T-helper 22 cell (primary cell): ENCODE measurements at regions not wholly inside any gene's neighbourhood (a gene's known extent, or its start where the extent isn't known, plus 50 kb on each side); places are given as distances from the start of the nearest gene placed in this dataset.

ENCODE experiments used
- DNase-seq: peaks from one replicate; pipeline ENCODE4 v3.0.0-alpha.2; 2020; ENCODE audit warnings: low read depth

DNA sequence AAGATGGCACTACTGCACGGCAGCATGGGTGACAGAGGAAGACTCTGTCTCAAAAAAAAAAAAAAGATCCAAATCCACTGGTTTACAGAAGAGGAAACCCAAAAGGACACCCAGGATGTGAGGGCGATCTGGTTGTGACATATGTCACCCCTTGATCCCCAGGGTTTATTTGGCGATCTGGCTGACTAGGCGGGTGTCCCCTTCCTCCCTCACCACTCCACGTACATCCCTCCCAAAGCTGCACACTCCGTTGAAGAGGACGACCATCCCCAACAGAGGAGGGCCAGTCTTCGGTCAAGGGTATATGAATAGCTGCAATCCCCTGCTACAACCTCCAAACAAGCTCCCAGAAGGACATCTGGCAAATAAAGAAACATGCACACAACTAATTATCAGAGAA, 111.6 kb downstream of the HTR5A start:
- DNase-seq, result no peak

DNA sequence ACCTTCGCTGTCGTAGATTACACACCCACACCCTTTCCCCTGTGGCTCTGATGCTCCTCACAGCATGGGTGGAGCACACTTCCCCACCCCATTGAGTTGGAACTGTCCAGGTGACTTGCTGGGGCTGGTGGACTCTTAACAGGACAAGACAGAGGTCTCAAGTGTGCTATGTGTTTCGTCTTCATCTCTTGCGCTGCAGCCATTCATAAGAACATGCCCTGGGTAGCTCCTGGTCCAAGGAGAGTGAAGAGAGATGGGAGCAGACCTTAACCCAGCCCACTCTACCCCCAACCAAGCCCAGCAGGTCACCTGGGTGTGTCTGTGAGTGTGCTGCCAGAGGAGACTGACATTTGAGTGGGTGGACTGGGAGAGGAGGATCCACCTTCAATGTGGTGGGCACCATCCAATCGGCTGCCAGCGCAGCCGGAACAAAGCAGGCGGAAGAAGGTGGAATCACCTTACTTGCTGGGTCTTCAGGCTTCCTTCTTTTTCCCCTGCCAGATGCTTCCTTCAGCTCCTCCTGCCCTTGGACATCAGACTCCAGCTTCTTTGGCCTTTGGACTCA, 112.4 kb downstream of the HTR5A start:
- no peak for DNase-seq

DNA sequence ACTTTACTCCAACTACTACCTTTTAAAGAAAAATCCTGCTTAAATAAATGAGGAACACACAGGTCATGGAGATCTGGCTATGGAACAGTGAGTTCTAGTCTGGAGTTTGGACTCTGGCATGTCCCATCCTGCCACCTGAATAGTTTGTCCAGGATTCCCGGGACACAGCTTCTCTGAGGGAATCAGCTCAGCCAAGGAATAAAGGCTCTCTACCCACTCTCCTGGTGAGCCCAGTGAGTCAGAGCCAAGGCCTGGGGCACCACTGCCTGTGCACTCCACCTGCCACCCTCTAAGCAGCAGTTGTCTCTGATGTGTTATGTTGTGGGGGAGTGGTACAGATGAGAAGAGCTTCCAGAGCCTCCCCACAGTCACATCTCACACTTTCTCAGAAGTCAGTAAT, 113.5 kb downstream of the HTR5A start:
- DNase-seq, result no peak

DNA sequence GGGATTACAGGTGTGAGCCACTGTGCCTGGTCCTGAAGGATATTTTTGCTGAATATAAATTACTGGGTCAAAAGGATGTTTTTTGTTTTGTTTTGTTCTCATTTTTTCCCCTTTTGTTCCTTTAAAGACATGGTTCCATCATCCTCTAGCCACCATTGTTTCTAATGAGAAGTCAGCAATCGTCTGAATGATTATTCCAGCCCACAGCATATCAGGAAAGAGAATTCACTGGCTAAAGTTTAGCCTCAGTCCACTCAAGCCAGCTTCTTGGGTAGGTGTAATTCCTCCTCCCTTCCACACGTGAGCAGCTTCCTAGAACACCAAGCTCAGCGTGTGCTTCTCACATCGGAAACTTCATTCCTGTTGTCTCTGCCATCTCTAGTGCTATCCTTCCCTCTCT, 112.8 kb upstream of the INSIG1 start:
- DNase-seq, result no peak

DNA sequence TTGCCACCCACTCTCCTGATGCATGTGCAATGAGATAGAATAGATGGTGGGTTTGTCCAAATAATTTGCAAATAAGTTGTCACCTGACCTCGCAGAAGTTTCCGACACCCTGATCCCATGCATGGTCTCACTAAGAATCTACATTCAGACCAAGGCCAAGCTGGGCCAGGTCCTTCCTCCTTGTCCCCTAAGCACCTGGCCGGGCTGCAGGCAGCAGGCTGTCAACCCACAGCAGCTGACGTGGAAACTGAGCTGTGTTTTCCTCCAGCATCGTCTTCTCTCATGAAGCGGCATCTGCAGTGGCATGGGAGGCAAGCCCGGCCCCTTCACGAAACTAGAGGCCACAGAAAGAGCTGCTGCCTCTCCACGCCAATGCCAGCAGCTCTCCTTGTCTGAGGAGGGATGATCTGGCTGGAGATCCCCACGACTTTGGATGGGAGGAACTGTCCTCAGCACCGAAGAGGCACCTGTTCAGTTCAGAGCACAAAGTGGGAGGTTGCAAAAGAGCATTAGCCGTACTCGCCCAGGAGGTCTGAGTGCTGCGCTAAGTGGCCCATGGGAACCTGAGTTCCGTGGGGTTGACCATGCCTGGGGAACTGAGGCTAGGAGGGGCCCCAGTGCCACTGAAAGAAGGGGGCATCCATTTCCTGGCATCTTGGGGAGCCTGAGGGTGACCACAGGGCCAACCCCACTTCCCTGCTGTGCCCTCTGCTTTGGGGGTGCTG, 110.5 kb upstream of the INSIG1 start:
- DNase-seq, result no peak

DNA sequence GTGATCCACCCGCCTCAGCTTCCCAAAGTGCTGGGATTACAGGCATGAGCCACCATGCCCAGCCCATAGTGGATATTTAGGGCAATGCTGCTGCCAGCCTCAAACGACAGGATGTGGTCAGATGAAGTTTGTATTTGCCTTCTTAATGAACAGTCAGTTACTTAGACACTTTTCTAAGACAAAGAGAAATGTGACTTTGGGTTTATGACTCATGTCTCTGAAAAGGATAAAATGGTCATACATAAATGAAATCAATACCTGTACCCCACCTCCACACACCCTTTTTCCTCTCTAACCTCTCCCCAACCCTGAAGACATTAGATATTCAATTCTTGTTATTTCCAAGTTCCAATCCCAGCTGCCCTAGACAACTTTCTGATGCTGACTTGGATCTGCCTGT, 109.3 kb upstream of the INSIG1 start:
- no peak for DNase-seq

DNA sequence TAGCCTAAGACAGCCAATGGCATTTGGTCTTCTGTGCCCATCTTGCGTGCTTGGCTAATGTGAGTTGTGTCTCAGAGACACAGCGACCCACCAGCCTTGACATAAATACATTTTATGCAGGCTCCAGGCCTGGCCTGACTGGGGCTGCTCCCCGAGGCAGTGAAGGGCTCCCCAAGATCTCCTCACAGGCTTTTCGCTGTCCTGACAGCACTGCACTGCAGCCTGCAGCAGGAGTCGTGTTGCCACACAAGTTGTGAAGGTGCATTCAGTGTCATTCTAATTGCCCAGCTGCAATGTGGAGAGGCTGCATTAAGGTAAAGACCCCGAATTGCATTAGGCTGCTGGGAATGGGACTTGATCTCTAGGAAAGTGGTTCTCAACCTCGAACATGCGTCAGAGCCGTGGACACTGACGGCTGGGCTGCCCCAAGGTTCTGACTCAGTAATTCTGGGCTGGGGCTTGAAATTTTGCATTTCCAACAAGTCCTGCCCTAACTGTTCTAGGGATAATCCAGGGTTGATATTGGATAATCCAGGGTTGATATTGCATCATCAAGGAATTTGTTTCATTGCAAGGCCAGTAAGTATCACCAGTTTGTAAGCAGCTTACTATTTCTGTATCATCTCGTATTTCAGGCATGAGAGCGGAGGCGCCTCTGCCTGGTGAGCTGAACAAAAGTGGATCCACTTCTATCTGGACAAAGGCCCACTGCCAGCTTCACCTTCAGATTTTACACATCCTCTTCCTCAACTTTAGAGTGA, 108.7 kb upstream of the INSIG1 start:
- no peak for DNase-seq

DNA sequence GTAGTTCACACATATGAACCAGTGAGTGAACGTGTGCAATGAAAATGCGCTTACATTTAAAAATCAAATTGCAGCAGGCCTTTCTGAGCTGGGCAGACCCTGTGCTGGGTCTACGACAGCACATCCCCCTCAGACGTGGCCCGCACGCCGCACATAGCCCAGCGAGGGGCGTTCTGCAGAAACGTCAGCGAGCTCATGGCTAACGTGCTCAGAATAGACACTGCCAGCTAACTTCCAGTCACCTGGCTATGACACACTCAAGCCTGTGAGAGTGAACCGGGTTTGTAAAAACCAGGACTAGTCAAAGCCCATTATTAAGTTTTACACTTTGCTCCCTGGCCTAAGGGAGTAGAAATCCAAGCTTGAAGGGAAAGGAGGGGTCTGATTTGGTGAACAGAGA, 108.1 kb upstream of the INSIG1 start:
- DNase-seq, result no peak

DNA sequence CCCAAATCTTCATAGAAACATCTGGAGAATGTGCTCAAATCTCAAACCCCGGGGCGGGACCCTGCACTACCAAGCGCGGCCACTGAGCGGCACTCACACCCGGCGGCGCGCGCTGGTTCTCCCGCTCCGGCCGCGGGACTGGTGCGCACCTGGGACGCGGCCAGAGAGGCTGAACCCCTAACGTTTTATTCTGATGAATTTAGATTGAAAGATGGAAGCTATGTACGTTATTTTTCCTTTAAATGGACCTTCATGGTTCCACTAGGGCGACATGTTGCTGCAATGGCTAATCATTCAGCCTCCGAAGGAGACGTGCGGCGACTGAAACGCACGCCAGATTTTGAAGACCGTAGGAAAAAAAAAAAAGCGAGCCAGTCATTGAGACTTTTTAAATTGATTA, 107.0 kb upstream of the INSIG1 start:
- DNase-seq, result no peak

DNA sequence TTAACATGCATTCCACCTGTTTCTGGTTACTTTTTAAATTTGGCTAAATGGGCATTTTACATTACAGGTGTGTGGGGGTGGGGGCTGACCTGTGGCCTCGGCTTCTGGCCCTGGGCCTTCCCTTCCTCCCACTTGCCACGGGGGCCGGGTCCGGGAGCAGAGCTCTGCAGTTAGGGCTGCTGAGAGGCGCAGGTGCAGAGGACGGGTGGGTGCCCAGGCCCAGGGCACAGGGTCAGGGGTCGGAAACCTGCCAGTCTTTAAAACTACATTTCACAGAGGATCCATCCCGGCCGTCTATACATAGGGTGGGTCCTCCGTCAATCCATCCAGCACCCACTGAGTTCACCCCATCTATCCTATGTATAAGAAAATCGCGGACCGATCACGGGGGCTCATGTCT, 106.5 kb upstream of the INSIG1 start:
- DNase-seq, result no peak

DNA sequence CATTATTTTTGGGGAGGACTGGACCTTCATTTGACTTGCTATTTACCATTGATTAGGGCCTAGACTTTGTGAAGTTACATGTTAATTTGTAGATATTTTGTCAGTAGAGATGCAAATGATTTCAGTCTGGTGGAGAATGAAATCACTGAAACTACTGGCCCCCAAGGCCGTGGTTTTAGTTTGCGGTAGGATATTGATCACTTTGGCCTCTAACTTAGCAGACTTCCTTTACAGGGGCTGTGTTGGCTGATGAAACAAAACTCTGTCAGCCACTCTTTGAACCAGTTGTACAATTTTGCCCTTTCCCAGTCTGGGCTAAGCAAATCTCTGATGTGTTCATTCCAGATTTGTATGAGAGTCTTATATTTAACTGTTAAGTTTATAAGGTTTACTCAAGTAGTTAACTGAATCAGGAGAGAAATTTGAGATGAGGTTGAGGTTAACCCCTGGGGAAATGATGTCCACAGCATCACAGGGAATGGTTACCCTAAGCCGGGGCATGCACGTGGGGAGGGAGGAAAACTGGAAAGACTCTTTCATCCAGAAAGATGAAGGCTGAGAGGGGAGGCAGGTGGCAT, 105.7 kb upstream of the INSIG1 start:
- DNase-seq, result no peak

DNA sequence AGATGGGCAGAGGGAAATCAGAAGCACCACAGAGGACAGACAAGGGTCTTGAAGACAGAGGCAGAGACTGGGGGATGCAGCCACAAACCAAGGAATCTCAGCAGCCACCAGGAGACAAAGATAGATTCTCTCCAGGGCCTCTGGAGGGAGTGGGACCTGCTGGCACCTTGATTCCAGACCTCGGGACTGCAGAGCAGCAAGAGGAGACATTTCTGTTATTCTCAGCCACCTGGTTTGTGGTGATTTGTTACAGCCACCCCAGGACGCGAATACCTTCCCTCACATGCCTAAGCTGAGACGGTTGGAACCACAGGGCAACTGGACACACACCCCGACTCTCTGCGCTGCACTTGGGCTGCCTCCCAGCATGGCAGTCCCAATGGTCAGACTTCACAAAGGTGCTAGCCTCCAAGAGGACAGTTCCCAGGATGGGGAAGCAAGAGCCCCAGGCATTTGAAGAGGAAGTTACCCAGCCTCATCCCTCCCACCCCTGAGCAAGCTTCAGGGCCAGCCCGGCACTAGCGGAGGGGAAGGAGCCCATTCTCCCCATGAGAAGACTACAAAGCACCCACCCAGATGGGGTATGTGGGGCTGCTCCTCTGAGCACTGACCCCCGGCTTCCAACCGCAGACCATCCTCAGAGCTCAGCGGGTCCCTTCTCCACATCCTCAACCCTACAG, 104.6 kb upstream of the INSIG1 start:
- no peak for DNase-seq

DNA sequence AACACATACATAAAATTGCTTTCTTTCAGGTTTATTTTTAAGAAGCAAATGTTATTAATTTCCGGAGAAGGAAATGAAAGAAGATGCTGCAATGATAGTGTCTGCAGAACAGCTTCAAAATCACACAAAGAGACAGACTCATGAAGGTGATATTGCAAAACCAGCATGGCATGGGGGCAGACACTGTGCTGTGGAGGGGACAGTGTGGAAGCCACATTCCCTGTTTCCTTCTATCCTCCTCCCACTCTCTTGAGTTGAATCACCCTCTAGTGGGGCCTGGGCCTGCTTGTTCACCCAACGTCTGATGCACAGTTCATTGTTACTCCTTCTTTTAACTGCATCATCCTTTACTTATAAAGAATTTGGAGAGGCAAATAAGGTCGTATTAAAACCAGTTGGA, 104.0 kb upstream of the INSIG1 start:
- DNase-seq, result no peak

DNA sequence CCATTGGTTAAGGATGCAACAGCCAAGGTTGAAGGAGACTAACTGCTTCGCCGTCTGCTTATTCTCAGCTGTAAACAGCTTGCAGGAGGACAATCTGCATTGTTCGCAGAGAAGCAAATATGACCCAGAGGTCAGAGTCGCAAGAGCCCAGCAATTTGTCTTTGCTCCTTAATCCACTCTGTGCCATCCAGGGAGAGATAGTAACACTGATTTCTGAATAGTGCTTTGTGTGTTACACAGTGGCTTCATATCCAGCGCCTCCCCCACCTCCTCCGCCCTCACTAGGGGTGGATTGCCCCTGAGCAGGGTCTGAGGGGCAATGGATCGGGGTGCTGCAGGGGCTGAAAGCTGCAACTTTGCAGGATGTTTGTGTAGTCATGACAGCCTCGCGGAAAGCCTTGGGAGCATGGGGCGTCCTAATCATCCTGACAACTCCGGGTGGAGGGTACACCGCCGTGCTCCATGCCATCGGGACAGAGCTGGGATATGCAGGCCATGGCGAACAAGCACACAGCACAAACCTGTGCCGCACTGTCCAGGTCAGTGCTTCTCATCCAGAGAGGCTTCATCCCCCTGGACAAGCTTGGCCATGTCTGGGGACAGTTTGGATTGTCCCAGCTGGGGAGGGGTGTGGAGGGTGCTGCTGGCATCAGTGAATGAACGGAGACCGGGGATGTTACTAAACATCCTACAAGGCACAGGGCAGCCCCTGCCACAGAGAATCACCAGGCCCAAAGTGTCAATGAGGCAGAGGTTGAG, 103.1 kb upstream of the INSIG1 start:
- no peak for DNase-seq

DNA sequence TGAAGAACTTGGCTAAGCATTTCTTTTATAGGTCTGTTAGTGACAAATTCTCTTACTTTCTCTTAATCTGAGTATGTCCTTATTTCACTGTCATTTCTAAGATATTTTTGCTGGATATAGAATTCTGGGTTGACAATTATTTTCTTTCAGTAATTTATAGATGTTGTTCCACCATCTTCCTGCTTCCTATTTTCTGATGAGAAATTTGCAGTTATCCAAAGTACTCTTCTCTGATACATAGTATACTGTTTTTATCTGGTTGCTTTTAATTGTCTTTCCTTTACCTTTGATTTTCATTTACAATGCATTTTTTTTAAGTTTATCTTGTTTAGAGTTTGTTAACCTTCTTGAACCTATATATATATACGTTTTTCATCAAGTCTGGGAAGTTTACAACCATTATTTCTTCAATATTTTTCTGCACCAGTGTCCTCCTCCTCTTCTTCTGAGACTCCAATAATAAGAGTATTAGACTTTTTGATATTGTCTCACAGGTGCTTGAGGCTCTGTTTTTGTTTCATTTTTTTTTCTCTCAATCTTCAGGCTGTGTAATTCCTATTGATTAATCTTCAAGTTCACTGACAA, 101.6 kb upstream of the INSIG1 start:
- no peak for DNase-seq

DNA sequence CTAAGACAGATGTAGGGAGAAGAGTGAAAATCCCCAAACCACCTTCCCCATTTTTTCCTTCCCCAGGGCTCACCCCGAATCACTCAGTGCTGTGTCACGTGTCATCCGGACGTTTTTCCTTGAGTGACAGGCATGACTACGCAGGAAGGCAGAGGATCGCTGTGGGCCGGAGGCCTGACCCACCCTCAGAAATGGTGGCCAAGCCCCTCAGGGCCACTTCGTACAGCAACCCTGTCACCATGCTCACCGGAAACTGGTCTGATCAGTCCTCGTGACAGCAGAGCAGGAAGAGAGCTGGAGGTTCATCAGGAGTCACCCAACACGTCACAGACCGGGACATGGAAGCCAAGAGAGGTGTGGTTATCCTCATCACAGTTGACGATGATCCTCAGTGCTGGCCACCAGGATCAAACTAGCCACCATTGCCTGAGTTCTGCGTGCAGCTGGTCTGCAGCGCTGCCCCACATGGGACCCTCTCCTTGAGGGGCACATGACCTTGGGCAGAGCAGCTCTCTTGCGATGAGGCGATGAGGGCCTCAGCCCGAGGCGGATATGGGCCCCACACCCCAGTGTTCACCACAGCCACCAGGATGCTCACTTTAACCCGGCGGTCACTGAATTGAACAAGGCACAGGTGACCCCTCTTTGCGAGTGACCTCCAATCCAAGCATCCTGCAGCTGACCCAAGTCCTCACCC, 99.3 kb upstream of the INSIG1 start:
- DNase-seq, result no peak

DNA sequence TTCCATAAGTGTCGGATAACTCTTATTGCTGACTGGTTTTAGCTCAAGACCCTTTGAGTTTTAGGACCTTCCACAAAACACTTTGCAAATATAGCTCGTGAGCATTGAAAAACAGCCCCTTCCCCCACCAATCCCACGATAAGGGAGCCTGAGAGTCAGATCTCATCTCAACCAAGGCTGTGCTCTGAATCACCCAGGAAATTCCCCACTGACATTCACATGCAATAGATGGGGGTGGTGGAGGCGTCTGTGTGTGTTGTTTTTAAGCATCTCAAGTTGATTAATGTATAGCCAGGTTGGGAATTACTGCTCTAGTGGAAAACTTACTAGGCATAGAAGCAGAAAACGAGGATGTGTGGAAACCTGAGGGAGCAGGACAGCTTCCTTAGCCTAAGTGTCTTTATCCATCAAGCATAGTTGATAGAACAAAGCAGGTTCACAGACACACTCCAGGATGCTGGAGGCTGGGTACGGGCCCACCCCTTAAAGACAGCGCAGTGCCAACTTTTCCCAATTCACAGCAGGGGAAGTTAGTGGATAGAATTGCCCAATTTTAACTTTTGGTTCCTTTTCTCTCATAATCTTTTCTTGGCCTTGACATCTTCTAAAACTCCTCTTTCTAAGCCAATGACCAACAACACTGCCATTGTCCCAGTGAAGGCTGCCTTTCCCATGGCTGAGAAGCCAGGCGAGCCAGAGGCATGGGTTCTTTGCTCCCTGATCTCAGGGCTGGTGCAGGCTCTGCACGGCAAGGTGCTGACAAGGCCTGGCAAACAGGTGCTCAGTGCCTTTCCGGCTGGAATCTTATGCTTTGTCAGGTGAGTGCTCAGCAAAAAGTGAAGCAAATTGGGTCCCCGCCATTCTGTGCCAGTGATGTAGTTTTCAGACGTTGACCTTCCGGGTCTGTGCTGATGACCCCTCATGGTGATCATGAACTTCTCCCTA, 98.5 kb upstream of the INSIG1 start:
- no peak for DNase-seq

DNA sequence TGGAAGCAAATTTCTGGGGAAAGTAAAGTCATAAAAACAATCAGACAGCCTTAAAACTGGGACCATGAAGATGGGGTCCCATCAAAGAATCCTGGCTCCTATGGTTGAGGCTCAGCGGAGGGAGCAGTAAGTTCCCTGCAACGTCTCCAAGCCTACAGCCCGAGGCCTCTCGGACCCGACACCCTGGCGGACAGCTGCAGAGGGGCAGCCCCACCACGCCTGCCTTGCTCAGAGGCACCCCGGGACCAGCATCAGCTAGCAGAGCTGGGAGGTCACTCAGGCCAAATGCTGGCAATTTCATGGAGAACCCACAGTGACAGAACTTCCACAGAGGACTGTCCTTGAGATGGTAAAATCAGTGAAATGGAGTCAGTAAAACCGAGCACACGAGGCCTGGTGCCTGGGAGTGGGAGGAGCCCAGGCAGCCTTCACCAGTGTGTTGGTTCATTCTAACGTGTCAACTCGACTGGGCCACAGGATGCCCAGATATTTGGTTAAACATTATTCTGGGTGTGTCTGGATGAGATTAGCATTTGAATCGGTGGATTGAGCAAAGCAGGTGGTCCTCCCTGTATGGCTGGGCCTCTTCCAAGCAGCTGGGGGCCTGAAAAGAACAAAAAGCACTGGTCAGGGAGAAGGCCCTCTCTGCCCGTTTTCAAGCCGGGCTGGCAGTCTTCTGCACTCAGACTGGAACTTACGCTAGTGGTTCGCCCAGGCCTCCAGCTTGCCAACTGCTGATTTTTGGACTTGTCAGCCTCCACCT, 96.2 kb upstream of the INSIG1 start:
- no peak for DNase-seq
